ENCODE measurements at regions not wholly inside any gene's neighbourhood (a gene's known extent, or its start where the extent isn't known, plus 50 kb on each side); places are given as distances from the start of the nearest gene placed in this dataset.
A peak's percentile ranks its signal among the peaks of the same experiment; 100 is the strongest.
"Not testable (repeated sequence)": the region's sequence is repeated elsewhere in the genome, so short reads cannot be mapped to it uniquely, and the experiment has no call there.

DNA sequence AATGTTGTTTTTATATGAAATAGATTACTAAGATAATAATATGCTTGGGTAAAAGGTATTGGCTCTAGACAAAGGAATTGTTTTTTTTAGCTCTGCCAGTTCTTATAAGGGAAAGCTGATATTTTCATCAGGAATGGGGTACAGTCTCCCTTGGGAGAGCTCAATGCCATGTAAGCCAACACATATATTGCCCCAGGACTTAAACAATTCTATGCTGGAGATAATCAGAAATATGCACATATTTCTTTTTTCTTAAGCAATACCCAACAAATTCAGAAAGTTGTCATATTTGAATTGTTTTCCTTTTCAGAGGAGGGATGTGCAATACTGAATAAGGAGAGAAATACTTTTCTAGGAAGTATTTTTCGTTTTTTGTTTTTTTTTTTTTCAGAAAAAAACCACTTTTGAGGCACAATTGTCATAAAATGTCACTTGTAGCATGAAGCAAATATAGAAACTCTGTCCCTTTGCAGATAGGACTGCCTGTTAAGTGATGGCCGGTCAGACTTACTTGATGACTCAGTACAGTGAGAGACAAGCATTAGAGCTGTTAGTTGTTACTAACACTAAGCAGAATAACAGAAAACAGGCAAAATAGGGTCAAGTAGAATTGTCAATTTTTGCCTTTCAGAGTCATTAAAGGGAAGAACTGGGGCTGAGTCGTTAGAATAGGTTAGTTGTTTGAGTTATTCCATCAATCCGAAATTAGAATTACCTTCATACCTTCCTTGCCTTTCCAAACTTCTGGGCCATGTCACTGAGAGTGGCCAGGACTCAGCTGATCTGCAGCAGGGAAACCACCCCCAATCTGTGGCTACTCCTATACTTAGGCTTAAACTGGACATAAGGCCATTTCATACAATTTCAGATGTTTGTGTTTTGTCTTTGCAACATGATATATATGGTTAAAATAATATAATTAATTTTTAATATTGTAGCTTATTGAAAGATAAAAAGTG is 168.1 kb downstream of the SLC38A4 start:
- WGBS, 4 donors: 49 to 55% (median 51%) methylated on average over 4 of the region's 4 CpGs
- H3K4me3 ChIP-seq: peak overlapping the region in 1 of 12 donors; percentile 20

DNA sequence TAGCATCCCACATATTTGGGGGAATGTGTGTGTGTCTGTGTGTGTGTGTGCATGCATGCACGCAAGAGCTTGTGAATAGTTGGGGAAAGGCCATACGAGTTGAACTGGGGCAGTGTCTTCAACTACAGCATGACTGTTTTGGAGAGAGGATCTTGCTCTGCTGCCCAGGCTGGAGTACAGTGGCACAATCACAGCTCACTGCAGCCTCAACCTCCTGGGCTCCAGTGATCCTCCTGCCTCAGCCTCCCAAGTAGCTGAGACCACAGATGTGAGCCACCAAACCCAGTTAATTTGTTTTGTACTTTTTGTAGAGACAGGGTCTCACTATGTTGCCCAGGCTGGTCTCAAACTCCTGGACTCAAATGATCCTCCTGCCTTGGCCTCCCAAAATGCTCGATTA is 169.8 kb downstream of the SLC38A4 start:
- H3K4me3 ChIP-seq, ATAC-seq, H3K27ac ChIP-seq, H3K27me3 ChIP-seq, H3K9me3 ChIP-seq, H3K36me3 ChIP-seq, DNase-seq: not testable (repeated sequence)
- H3K4me1 ChIP-seq: peaks cover 2 to 45% (median 33%) of the 10 kb centered on the region in 12 donors
- 93 to 100% (median 96%) methylated on average over 3 of the region's 3 CpGs for WGBS, 4 donors
- intact Hi-C loops (cut with DNase I): loop anchor here in 8 of 10 donors (5.0 to 10.0 kb wide), 9 partner anchors 101 to 284 kb away; partner anchors contain the start of gene SLC38A2 (in 1 of the 8)

More for the DNA sequence above, 168.1 kb downstream of the SLC38A4 start:
- ATAC-seq: peak; percentile 65 to 81 (median 74)
- DNase-seq: no peak
- Histone ChIP-seq H3K9me3 (no peaks in the 10 kb centered on the region), H3K27me3 (no peaks in the 10 kb centered on the region), H3K27ac (peak overlapping the region; percentile 37 to 77 (median 65)), H3K36me3 (no peaks in the 10 kb centered on the region), H3K4me1 (peaks cover 2 to 52% (median 40%) of the 10 kb centered on the region in 12 donors)
- TF ChIP-seq, protein P1, sequence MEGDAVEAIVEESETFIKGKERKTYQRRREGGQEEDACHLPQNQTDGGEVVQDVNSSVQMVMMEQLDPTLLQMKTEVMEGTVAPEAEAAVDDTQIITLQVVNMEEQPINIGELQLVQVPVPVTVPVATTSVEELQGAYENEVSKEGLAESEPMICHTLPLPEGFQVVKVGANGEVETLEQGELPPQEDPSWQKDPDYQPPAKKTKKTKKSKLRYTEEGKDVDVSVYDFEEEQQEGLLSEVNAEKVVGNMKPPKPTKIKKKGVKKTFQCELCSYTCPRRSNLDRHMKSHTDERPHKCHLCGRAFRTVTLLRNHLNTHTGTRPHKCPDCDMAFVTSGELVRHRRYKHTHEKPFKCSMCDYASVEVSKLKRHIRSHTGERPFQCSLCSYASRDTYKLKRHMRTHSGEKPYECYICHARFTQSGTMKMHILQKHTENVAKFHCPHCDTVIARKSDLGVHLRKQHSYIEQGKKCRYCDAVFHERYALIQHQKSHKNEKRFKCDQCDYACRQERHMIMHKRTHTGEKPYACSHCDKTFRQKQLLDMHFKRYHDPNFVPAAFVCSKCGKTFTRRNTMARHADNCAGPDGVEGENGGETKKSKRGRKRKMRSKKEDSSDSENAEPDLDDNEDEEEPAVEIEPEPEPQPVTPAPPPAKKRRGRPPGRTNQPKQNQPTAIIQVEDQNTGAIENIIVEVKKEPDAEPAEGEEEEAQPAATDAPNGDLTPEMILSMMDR (IDR thresholded peaks at IDR 0.05): no peak
- no peak for TF ChIP-seq POLR2A (IDR thresholded peaks at IDR 0.05)
- intact Hi-C loops (cut with DNase I): loop anchor here in 8 of 10 donors (5.0 to 10.0 kb wide), 9 partner anchors 103 to 285 kb away; partner anchors contain the start of gene SLC38A2 (in 1 of the 8)

DNA sequence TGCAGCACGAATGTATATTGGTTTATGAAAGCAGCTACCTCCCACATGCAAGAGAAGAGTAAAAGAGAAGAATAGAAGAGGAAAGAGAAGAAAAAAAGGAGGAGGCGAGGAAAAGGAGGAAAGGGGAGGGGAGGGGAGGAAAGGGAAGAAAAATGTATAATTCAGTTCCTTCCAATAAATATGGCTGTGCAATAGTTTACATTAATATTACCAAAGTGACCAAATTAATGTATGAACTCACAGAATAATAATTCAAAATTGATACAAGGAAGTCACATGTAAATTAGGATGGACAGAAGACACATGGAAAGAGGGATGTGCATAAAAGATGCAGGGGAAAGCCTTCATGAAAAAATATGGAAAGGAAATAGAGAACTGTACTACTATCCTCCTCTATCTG is 172.5 kb downstream of the SLC38A4 start:
- intact Hi-C loops (cut with DNase I): loop anchor here in 6 of 10 donors (10.0 kb wide), 5 partner anchors 99 to 269 kb away; no protein-coding TSS in a partner anchor
- 86 to 92% (median 90%) methylated on average over 2 of the region's 2 CpGs for WGBS, 4 donors
- no peak for DNase-seq
- TF ChIP-seq POLR2A (IDR thresholded peaks at IDR 0.05): no peak
- TF ChIP-seq, protein P1 (IDR thresholded peaks at IDR 0.05): no peak
- H3K4me1 ChIP-seq: peaks cover 2 to 18% (median 11%) of the 10 kb centered on the region in 12 donors
- no peaks in the 10 kb centered on the region for H3K36me3 ChIP-seq
- no peaks in the 10 kb centered on the region for H3K9me3 ChIP-seq
- no peak for ATAC-seq
- H3K27me3 ChIP-seq: no peaks in the 10 kb centered on the region
- no peak overlapping the region for H3K27ac ChIP-seq
- no peak overlapping the region for H3K4me3 ChIP-seq

DNA sequence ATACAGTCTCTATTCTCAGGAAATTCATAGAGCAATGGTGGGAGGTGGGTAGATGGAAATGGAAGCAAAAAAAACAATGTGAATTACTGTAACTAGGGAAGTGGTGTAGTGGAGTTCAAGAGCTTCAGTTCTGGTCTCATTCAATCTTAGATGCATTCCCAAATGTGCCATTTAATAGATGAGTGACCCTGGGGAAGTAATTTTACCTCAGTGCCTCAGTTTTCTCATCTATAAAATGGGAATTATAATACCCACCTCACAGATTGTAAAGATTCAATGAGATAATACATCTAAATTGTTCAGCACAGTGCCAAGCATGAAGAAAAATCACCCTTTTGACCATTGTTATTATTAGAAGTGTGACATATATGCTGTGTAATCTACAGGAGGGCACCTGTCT is 173.1 kb downstream of the SLC38A4 start:
- Histone ChIP-seq H3K36me3 (no peaks in the 10 kb centered on the region), H3K4me3 (no peak overlapping the region), H3K9me3 (no peaks in the 10 kb centered on the region), H3K27ac (no peak overlapping the region), H3K4me1 (peaks cover 0 to 12% (median 4%) of the 10 kb centered on the region in 12 donors), H3K27me3 (no peaks in the 10 kb centered on the region)
- DNase-seq: no peak
- TF ChIP-seq, protein P1 (IDR thresholded peaks at IDR 0.05): no peak
- TF ChIP-seq POLR2A (IDR thresholded peaks at IDR 0.05): no peak
- ATAC-seq: no peak
- intact Hi-C loops (cut with DNase I): loop anchor here in 6 of 10 donors (10.0 kb wide), 5 partner anchors 98 to 268 kb away; no protein-coding TSS in a partner anchor

Measured in heart left ventricle (tissue), 16 donors.